ENCODE measurements at regions not wholly inside any gene's neighbourhood (a gene's known extent, or its start where the extent isn't known, plus 50 kb on each side); places are given as distances from the start of the nearest gene placed in this dataset.
"Not testable (repeated sequence)": the region's sequence is repeated elsewhere in the genome, so short reads cannot be mapped to it uniquely, and the experiment has no call there.

DNA sequence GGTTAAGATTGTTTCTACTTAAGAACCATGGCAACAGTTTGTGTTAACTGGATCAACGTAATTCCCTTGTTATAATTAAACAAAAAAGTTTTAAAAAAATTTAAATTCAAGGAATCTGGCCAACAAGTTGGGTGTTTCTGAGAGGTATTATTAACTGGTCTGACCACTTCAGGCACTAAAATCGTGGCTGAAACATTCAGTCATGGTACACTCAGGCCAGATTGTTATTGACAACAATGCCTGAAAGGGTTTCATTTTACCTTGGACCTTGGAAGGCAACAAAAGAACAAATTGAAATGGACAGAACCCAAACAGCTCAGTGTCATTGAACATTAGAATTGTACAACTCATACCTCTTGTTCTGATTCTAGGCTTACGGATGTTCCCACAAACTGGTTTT is 103.3 kb upstream of the ARMC3 start:
- TF ChIP-seq, protein P1, sequence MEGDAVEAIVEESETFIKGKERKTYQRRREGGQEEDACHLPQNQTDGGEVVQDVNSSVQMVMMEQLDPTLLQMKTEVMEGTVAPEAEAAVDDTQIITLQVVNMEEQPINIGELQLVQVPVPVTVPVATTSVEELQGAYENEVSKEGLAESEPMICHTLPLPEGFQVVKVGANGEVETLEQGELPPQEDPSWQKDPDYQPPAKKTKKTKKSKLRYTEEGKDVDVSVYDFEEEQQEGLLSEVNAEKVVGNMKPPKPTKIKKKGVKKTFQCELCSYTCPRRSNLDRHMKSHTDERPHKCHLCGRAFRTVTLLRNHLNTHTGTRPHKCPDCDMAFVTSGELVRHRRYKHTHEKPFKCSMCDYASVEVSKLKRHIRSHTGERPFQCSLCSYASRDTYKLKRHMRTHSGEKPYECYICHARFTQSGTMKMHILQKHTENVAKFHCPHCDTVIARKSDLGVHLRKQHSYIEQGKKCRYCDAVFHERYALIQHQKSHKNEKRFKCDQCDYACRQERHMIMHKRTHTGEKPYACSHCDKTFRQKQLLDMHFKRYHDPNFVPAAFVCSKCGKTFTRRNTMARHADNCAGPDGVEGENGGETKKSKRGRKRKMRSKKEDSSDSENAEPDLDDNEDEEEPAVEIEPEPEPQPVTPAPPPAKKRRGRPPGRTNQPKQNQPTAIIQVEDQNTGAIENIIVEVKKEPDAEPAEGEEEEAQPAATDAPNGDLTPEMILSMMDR (IDR thresholded peaks at IDR 0.05): no peak
- intact Hi-C loops (cut with DNase I): no loop called here

DNA sequence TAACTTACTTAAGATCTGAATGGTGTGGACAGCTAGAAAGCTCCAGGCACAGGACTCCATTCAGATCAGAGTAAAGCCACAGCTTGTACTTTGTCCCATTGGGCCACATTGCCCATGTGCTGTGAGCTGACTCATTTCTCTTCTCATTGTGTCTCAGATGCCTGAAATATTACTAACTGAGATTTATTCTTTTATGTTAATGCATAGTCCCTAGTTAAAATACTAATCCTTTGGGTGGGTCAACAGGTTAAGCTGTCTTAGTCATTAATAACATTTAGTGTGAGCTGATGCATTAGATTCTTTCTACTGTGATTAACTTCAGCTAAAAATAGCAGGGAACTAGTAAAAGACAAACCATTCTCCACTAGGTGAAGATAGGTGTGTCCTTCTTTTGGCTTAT is 104.7 kb upstream of the ARMC3 start:
- no peaks in the 10 kb centered on the region for H3K4me1 ChIP-seq
- H3K9me3 ChIP-seq: no peaks in the 10 kb centered on the region
- TF ChIP-seq, protein P1 (IDR thresholded peaks at IDR 0.05): no peak
- H3K27me3 ChIP-seq (ENCODE audit: insufficient read depth in 3 of 3, low read length in 2 of 3): no peaks in the 10 kb centered on the region
- DNase-seq: no peak
- ATAC-seq: no peak
- H3K4me3 ChIP-seq: no peak overlapping the region
- no peak overlapping the region for H3K27ac ChIP-seq
- no peaks in the 10 kb centered on the region for H3K36me3 ChIP-seq (ENCODE audit: insufficient read depth in 1 of 2, low read depth in 1 of 2)
- intact Hi-C loops (cut with DNase I): no loop called here

More for the DNA sequence above, 103.3 kb upstream of the ARMC3 start:
- no peaks in the 10 kb centered on the region for H3K36me3 ChIP-seq (ENCODE audit: insufficient read depth in 1 of 2, low read depth in 1 of 2)
- H3K9me3 ChIP-seq: no peaks in the 10 kb centered on the region
- 76 to 81% (median 79%) methylated on average over 3 of the region's 3 CpGs for WGBS, 3 donors
- H3K27me3 ChIP-seq (ENCODE audit: insufficient read depth in 3 of 3, low read length in 2 of 3): no peaks in the 10 kb centered on the region
- H3K4me3 ChIP-seq: no peak overlapping the region
- no peak for DNase-seq
- ATAC-seq: no peak
- H3K4me1 ChIP-seq: no peaks in the 10 kb centered on the region
- no peak overlapping the region for H3K27ac ChIP-seq

DNA sequence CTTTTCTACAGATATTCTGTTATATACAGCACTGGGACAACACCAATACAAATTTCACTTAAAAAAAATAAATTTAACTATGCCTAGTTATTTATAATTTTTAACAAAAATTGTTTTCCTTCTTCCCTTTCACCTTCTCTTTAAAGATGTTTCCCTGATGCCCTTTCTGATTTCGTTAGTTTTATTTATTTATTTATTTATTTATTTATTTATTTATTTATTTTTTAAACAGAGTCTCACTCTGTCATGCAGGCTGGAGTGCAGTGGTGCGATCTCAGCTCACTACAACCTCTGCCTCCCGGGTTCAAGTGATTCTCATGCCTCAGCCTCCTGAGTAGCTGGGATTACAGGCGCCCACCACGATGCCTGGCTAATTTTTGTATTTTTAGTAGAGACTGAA is 105.9 kb upstream of the ARMC3 start:
- DNase-seq; H3K27ac ChIP-seq; H3K4me3 ChIP-seq; H3K36me3 ChIP-seq (ENCODE audit: insufficient read depth in 1 of 2, low read depth in 1 of 2); H3K9me3 ChIP-seq; H3K27me3 ChIP-seq (ENCODE audit: insufficient read depth in 3 of 3, low read length in 2 of 3); H3K4me1 ChIP-seq; ATAC-seq; intact Hi-C loops (cut with DNase I): not testable (repeated sequence)
- WGBS, 3 donors: 88 to 92% (median 92%) methylated on average over 5 of the region's 5 CpGs

DNA sequence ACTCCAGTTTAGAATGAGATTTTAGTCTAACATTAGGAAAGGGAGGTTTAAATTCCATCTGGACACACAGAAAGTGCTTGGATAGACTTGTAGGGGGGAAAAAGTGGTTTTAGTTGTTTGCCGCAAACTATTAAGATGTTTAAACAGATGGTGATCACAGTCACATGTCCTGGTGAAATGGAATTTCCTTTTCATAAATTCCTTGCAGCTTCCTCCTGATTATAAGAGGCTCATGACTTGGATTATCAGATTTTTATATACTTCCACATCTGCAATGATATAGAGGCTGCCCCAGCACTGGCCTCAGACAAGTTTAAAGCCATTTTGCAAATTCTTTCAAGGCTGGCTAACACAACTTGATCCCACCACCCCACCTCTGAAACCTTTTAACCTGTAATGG is 106.4 kb upstream of the ARMC3 start:
- 35 to 55% (median 50%) methylated on average over 1 of the region's 1 CpG for WGBS, 3 donors
- Histone ChIP-seq H3K27ac (no peak overlapping the region), H3K36me3 (ENCODE audit: insufficient read depth in 1 of 2, low read depth in 1 of 2) (no peaks in the 10 kb centered on the region), H3K27me3 (ENCODE audit: insufficient read depth in 3 of 3, low read length in 2 of 3) (no peaks in the 10 kb centered on the region), H3K4me1 (no peaks in the 10 kb centered on the region), H3K4me3 (no peak overlapping the region), H3K9me3 (no peaks in the 10 kb centered on the region)
- TF ChIP-seq, protein P1 (IDR thresholded peaks at IDR 0.05): no peak
- ATAC-seq: no peak
- intact Hi-C loops (cut with DNase I): no loop called here
- DNase-seq: no peak

GRCh38 chr10:22816298-22816653 is 101.9 kb upstream of the PIP4K2A start:
- Histone ChIP-seq H3K4me3 (no peak overlapping the region), H3K9me3 (no peaks in the 10 kb centered on the region), H3K27me3 (ENCODE audit: insufficient read depth in 3 of 3, low read length in 2 of 3) (no peaks in the 10 kb centered on the region), H3K36me3 (ENCODE audit: insufficient read depth in 1 of 2, low read depth in 1 of 2) (no peaks in the 10 kb centered on the region), H3K27ac (no peak overlapping the region), H3K4me1 (no peaks in the 10 kb centered on the region)
- ATAC-seq (no peak), DNase-seq (no peak)
- TF ChIP-seq, protein P1 (IDR thresholded peaks at IDR 0.05): no peak
- 71 to 80% (median 74%) methylated on average over 4 of the region's 4 CpGs for WGBS, 3 donors
- intact Hi-C loops (cut with DNase I): no loop called here

Measured in psoas muscle (tissue), 7 donors.